Loucy (cell line): ENCODE measurements at regions not wholly inside any gene's neighbourhood (a gene's known extent, or its start where the extent isn't known, plus 50 kb on each side); places are given as distances from the start of the nearest gene placed in this dataset.

Source experiments
- H2AFZ ChIP-seq: fragments of 200-600 bp; sonication (generic); 2 replicates; pipeline ENCODE4 v1.6.0; 2016; ENCODE audit warnings: antibody characterized with exemption, mild to moderate bottlenecking, low read length, moderate library complexity
- H3F3A ChIP-seq: fragments of 200-600 bp; 2 replicates; pipeline ENCODE4 v1.6.0; 2016; ENCODE audit warnings: antibody characterized with exemption, low read depth, mild to moderate bottlenecking
- H3K27me3 ChIP-seq: fragments of 200-600 bp; sonication (generic); 2 replicates; pipeline ENCODE4 v1.6.1; 2014; ENCODE audit warnings: low read length, mild to moderate bottlenecking; ENCODE audit not compliant: insufficient read depth, poor library complexity, severe bottlenecking
- H3K36me3 ChIP-seq: fragments of 200-600 bp; sonication (generic); 2 replicates; pipeline ENCODE4 v1.6.1; 2016; ENCODE audit warnings: low read length; ENCODE audit not compliant: insufficient read depth
- H3K4me1 ChIP-seq: fragments of 200-600 bp; sonication (generic); 2 replicates; pipeline ENCODE4 v1.5.1; 2014; ENCODE audit warnings: low read length, mild to moderate bottlenecking; ENCODE audit not compliant: insufficient read depth, poor library complexity, severe bottlenecking
- H3K4me2 ChIP-seq: fragments of 200-600 bp; sonication (generic); 2 replicates; pipeline ENCODE4 v1.6.0; 2014; ENCODE audit warnings: antibody characterized with exemption, low read length, low read depth, mild to moderate bottlenecking; ENCODE audit not compliant: poor library complexity, severe bottlenecking
- H3K4me3 ChIP-seq: fragments of 200-600 bp; sonication (generic); 2 replicates; pipeline ENCODE4 v1.5.1; 2014; ENCODE audit warnings: low read length, mild to moderate bottlenecking, mixed read lengths; ENCODE audit not compliant: poor library complexity, severe bottlenecking
- H3K79me2 ChIP-seq: fragments of 200-600 bp; sonication (generic); 2 replicates; pipeline ENCODE4 v1.6.1; 2014; ENCODE audit warnings: low read length; ENCODE audit not compliant: insufficient read depth
- H3K9ac ChIP-seq: fragments of 200-600 bp; sonication (generic); 2 replicates; pipeline ENCODE4 v1.6.0; 2014; ENCODE audit warnings: mild to moderate bottlenecking, low read depth, low read length, moderate library complexity; ENCODE audit not compliant: poor library complexity, severe bottlenecking
- H3K9me2 ChIP-seq: fragments of 200-600 bp; sonication (generic); replicated peaks from 2 replicates; pipeline ENCODE4 v1.6.1; 2016; ENCODE audit warnings: low read depth, low read length, mixed read lengths
- H3K9me3 ChIP-seq: fragments of 200-600 bp; sonication (generic); 2 replicates; pipeline ENCODE4 v1.6.1; 2014; ENCODE audit warnings: mild to moderate bottlenecking, antibody characterized with exemption, low read length, low read depth; ENCODE audit not compliant: insufficient read depth
- H4K20me1 ChIP-seq: fragments of 200-600 bp; sonication (generic); 2 replicates; pipeline ENCODE4 v1.6.0; 2014; ENCODE audit warnings: antibody characterized with exemption, low read length, mild to moderate bottlenecking; ENCODE audit not compliant: insufficient read depth, poor library complexity, severe bottlenecking
- EZH2phosphoT487 ChIP-seq: fragments of 200-600 bp; IDR thresholded peaks from 2 replicates; pipeline ENCODE4 v1.6.1; 2018; ENCODE audit warnings: antibody characterized with exemption, mild to moderate bottlenecking, moderate library complexity, borderline replicate concordance
- TF ChIP-seq, protein P1 (sequence below): fragments of 200-600 bp; sonication (generic); conservative IDR thresholded peaks from 2 replicates; pipeline ENCODE4 v1.5.1; 2014; ENCODE audit warnings: mild to moderate bottlenecking, antibody characterized with exemption, low read length

- Histone ChIP-seq H2AFZ (no peak overlapping the region), H3K27me3 (no peaks in the 10 kb centered on the region), H3K4me3 (no peak overlapping the region), H3K9me2 (no peaks in the 10 kb centered on the region), H3K36me3 (no peaks in the 10 kb centered on the region), H3K9ac (no peak overlapping the region), H3K4me1 (no peaks in the 10 kb centered on the region), H3F3A (no peaks in the 10 kb centered on the region), H3K4me2 (no peak overlapping the region), H3K9me3 (no peaks in the 10 kb centered on the region), H3K79me2 (no peaks in the 10 kb centered on the region), H4K20me1 (no peaks in the 10 kb centered on the region)
- TF ChIP-seq, protein P1, sequence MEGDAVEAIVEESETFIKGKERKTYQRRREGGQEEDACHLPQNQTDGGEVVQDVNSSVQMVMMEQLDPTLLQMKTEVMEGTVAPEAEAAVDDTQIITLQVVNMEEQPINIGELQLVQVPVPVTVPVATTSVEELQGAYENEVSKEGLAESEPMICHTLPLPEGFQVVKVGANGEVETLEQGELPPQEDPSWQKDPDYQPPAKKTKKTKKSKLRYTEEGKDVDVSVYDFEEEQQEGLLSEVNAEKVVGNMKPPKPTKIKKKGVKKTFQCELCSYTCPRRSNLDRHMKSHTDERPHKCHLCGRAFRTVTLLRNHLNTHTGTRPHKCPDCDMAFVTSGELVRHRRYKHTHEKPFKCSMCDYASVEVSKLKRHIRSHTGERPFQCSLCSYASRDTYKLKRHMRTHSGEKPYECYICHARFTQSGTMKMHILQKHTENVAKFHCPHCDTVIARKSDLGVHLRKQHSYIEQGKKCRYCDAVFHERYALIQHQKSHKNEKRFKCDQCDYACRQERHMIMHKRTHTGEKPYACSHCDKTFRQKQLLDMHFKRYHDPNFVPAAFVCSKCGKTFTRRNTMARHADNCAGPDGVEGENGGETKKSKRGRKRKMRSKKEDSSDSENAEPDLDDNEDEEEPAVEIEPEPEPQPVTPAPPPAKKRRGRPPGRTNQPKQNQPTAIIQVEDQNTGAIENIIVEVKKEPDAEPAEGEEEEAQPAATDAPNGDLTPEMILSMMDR = no peak
- TF ChIP-seq EZH2phosphoT487 = no peak
These were observed 124.6 kb upstream of the CXADR start for GRCh38 chr21:17388226-17388625.

DNA sequence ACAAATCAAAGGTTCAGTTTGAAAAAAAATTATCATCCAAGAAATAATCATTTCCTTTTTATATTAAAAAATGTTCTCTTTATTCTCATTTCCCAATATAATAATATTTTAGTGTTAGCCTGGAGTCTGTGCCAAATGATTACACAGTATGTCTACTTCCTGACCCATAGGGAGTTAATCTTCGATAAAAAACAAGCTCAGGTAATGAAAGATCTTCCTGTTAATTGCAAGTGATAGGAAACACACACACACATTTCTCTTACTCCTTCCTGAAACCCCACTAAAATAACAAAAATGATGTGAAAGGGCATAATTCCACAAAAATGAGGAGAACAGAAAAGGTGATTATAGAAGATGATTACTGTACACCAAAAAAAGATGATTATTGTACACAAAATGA, 123.5 kb upstream of the CXADR start:
- Histone ChIP-seq H3K9ac (no peak overlapping the region), H3K4me1 (no peaks in the 10 kb centered on the region), H3K36me3 (no peaks in the 10 kb centered on the region), H3F3A (no peaks in the 10 kb centered on the region), H3K9me3 (no peaks in the 10 kb centered on the region), H3K4me3 (no peak overlapping the region), H2AFZ (no peak overlapping the region), H3K27me3 (no peaks in the 10 kb centered on the region), H3K9me2 (no peaks in the 10 kb centered on the region), H3K4me2 (no peak overlapping the region), H4K20me1 (no peaks in the 10 kb centered on the region), H3K79me2 (no peaks in the 10 kb centered on the region)
- no peak for TF ChIP-seq EZH2phosphoT487
- TF ChIP-seq, protein P1 = no peak

DNA sequence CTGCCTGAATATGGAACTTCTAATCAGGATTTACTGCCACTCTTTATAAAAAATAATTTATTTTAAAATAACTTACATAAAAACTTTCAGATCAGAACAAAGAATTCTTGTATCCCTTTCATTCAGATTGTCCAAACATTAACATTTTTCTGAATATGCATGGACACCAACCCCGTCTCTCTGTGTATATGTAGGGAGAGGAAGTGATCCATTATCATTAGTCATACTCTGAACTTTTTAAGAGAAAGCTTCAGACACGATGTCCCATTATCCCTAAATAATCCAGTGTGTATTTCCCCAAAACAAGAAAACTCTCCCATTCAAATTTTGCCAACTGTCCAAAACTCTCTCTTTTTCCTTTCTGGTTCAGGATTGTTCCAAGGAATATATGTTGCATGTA, 122.3 kb upstream of the CXADR start:
- Histone ChIP-seq H3K9ac (no peak overlapping the region), H3K36me3 (no peaks in the 10 kb centered on the region), H3K4me1 (no peaks in the 10 kb centered on the region), H3K79me2 (no peaks in the 10 kb centered on the region), H3K4me2 (no peak overlapping the region), H3K4me3 (no peak overlapping the region), H3F3A (no peaks in the 10 kb centered on the region), H3K9me3 (no peaks in the 10 kb centered on the region), H4K20me1 (no peaks in the 10 kb centered on the region), H3K9me2 (no peaks in the 10 kb centered on the region), H3K27me3 (no peaks in the 10 kb centered on the region), H2AFZ (no peak overlapping the region)
- TF ChIP-seq, protein P1 = no peak
- no peak for TF ChIP-seq EZH2phosphoT487
